ENCODE measurements at regions not wholly inside any gene's neighbourhood (a gene's known extent, or its start where the extent isn't known, plus 50 kb on each side); places are given as distances from the start of the nearest gene placed in this dataset.

DNA sequence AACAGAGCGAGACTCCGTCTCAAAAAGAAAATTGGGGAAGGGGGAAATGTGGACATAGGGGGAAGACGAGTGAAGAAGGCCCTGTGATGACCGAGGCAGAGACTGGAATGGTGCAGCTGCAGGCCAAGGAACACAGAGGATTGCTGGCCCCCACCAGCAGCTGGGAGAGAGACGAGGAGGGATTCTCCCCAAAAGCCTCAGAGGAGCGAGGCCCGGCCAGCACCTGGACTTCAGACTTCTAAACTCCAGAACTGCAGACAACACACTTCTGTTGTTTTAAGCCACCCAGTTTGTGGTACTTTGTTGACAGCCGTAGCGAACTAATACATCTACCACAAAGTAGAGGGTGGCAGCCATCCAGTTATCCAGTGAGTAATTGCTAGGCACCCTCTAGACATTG lies 124.6 kb downstream of the ATPSCKMT start:
- TF ChIP-seq, protein P1, sequence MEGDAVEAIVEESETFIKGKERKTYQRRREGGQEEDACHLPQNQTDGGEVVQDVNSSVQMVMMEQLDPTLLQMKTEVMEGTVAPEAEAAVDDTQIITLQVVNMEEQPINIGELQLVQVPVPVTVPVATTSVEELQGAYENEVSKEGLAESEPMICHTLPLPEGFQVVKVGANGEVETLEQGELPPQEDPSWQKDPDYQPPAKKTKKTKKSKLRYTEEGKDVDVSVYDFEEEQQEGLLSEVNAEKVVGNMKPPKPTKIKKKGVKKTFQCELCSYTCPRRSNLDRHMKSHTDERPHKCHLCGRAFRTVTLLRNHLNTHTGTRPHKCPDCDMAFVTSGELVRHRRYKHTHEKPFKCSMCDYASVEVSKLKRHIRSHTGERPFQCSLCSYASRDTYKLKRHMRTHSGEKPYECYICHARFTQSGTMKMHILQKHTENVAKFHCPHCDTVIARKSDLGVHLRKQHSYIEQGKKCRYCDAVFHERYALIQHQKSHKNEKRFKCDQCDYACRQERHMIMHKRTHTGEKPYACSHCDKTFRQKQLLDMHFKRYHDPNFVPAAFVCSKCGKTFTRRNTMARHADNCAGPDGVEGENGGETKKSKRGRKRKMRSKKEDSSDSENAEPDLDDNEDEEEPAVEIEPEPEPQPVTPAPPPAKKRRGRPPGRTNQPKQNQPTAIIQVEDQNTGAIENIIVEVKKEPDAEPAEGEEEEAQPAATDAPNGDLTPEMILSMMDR (conservative IDR thresholded peaks at IDR 0.05; ENCODE audit: low read depth, low read length) = no peak
- no peak for TF ChIP-seq CHD1 (IDR thresholded peaks at IDR 0.05; ENCODE audit: low read depth, low read length)
- no peak for TF ChIP-seq FOS (IDR thresholded peaks at IDR 0.05; ENCODE audit: low read depth, low read length)
- no peak for TF ChIP-seq SMC3 (IDR thresholded peaks at IDR 0.05; ENCODE audit: low read depth, low read length)
- no peak for TF ChIP-seq POLR2A (IDR thresholded peaks at IDR 0.05; ENCODE audit: low read depth, low read length)
- TF ChIP-seq RCOR1 (IDR thresholded peaks at IDR 0.05; ENCODE audit: insufficient replicate concordance, low read length) = no peak
- no peak for TF ChIP-seq RAD21 (IDR thresholded peaks at IDR 0.05; ENCODE audit: low read length)
- TF ChIP-seq MXI1 (IDR thresholded peaks at IDR 0.05; ENCODE audit: borderline replicate concordance, low read depth, low read length) = no peak
- no peak for TF ChIP-seq MAFK (IDR thresholded peaks at IDR 0.05; ENCODE audit: low read depth, low read length)
- no peak for TF ChIP-seq BHLHE40 (IDR thresholded peaks at IDR 0.05; ENCODE audit: low read depth, low read length)

Measured in IMR-90 (cell line).